OCI-LY7 (cell line): ENCODE measurements at regions not wholly inside any gene's neighbourhood (a gene's known extent, or its start where the extent isn't known, plus 50 kb on each side); places are given as distances from the start of the nearest gene placed in this dataset.

Experiments used
- CTCF ChIP-seq: fragments of 200-600 bp; sonication (generic); conservative IDR thresholded peaks from 2 replicates; pipeline ENCODE4 v1.5.1; 2014; ENCODE audit warnings: mild to moderate bottlenecking, antibody characterized with exemption, low read length, moderate library complexity, mixed read lengths
- EZH2phosphoT487 ChIP-seq: fragments of 200-600 bp; sonication (generic); IDR thresholded peaks from 2 replicates; pipeline ENCODE4 v1.6.1; 2018; ENCODE audit warnings: low read depth, borderline replicate concordance, mild to moderate bottlenecking, mixed run types, antibody characterized with exemption, low read length, moderate library complexity, mixed read lengths

- TF ChIP-seq CTCF, result no peak
- no peak for TF ChIP-seq EZH2phosphoT487
Measured at GRCh38 chr4:181659202-181659601, 584.0 kb upstream of the TENM3 start.
